ENCODE measurements at regions not wholly inside any gene's neighbourhood (a gene's known extent, or its start where the extent isn't known, plus 50 kb on each side); places are given as distances from the start of the nearest gene placed in this dataset.

- H3K27ac Mint-ChIP-seq, result no peak overlapping the region
- ATAC-seq (ENCODE audit: poor library complexity) (no peak), DNase-seq (no peak)
- H3K27me3 Mint-ChIP-seq, result peaks cover 2% of the 10 kb centered on the region
- Histone ChIP-seq H3K27ac (ENCODE audit: low read depth in 1 of 2, low read length in 2 of 2) (no peak overlapping the region), H3K4me3 (ENCODE audit: low read length) (no peak overlapping the region), H3K36me3 (ENCODE audit: insufficient read depth, low read length) (no peaks in the 10 kb centered on the region), H3K27me3 (ENCODE audit: control insufficient read depth in 1 of 2, insufficient read depth in 2 of 2, low read length in 2 of 2) (no peaks in the 10 kb centered on the region), H3K9me3 (ENCODE audit: control insufficient read depth in 1 of 2, insufficient read depth in 1 of 2, low read length in 2 of 2) (no peaks in the 10 kb centered on the region), H3K4me1 (ENCODE audit: insufficient read depth, low read length) (no peaks in the 10 kb centered on the region)
- ChIA-PET CTCF (no interaction called here), POLR2A (no interaction called here)
- H3K9me3 Mint-ChIP-seq, result no peaks in the 10 kb centered on the region
- peaks cover 12% of the 10 kb centered on the region for H3K4me1 Mint-ChIP-seq (ENCODE audit: low read depth)
- TF ChIP-seq, protein P1, sequence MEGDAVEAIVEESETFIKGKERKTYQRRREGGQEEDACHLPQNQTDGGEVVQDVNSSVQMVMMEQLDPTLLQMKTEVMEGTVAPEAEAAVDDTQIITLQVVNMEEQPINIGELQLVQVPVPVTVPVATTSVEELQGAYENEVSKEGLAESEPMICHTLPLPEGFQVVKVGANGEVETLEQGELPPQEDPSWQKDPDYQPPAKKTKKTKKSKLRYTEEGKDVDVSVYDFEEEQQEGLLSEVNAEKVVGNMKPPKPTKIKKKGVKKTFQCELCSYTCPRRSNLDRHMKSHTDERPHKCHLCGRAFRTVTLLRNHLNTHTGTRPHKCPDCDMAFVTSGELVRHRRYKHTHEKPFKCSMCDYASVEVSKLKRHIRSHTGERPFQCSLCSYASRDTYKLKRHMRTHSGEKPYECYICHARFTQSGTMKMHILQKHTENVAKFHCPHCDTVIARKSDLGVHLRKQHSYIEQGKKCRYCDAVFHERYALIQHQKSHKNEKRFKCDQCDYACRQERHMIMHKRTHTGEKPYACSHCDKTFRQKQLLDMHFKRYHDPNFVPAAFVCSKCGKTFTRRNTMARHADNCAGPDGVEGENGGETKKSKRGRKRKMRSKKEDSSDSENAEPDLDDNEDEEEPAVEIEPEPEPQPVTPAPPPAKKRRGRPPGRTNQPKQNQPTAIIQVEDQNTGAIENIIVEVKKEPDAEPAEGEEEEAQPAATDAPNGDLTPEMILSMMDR (IDR thresholded peaks at IDR 0.05), result no peak
- no peaks in the 10 kb centered on the region for H3K36me3 Mint-ChIP-seq (ENCODE audit: low read depth)
- intact Hi-C loops (cut with DNase I, micrococcal nuclease), result no loop called here
- no peak overlapping the region for H3K4me3 Mint-ChIP-seq
Measured at GRCh38 chr3:99544786-99545281, 93.6 kb upstream of the COL8A1 start.

DNA sequence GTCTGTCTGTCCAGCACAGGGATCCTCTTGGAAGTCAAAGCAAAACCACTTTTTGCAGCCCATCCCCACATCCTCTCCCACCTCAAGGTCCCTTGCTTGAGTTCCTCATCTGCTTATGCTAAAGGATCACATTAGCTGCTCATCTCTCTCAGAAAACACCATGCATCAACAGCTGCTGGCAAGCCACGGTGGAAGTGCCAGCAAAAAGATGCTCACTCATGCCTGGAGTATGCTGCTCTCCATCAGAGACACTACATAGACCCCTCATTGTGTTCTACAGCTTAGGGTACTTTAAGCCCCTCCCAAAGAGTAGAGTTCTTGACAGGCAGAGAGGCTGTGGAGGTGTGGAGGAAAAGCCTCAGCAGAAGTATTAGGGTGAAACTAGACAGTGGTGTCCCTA lies 94.6 kb upstream of the COL8A1 start:
- Histone ChIP-seq H3K4me3 (ENCODE audit: low read length) (no peak overlapping the region), H3K4me1 (ENCODE audit: insufficient read depth, low read length) (no peaks in the 10 kb centered on the region), H3K27me3 (ENCODE audit: control insufficient read depth in 1 of 2, insufficient read depth in 2 of 2, low read length in 2 of 2) (no peaks in the 10 kb centered on the region), H3K27ac (ENCODE audit: low read depth in 1 of 2, low read length in 2 of 2) (no peak overlapping the region), H3K9me3 (ENCODE audit: control insufficient read depth in 1 of 2, insufficient read depth in 1 of 2, low read length in 2 of 2) (no peaks in the 10 kb centered on the region), H3K36me3 (ENCODE audit: insufficient read depth, low read length) (no peaks in the 10 kb centered on the region)
- Mint-ChIP-seq H3K27me3 (no peaks in the 10 kb centered on the region), H3K4me3 (no peak overlapping the region), H3K36me3 (ENCODE audit: low read depth) (no peaks in the 10 kb centered on the region), H3K27ac (no peak overlapping the region), H3K4me1 (ENCODE audit: low read depth) (peaks cover 12% of the 10 kb centered on the region), H3K9me3 (no peaks in the 10 kb centered on the region)
- ChIA-PET CTCF (no interaction called here), POLR2A (no interaction called here)
- TF ChIP-seq, protein P1 (IDR thresholded peaks at IDR 0.05), result no peak
- ATAC-seq (ENCODE audit: poor library complexity), result no peak
- intact Hi-C loops (cut with DNase I, micrococcal nuclease), result no loop called here
- no peak for DNase-seq

DNA sequence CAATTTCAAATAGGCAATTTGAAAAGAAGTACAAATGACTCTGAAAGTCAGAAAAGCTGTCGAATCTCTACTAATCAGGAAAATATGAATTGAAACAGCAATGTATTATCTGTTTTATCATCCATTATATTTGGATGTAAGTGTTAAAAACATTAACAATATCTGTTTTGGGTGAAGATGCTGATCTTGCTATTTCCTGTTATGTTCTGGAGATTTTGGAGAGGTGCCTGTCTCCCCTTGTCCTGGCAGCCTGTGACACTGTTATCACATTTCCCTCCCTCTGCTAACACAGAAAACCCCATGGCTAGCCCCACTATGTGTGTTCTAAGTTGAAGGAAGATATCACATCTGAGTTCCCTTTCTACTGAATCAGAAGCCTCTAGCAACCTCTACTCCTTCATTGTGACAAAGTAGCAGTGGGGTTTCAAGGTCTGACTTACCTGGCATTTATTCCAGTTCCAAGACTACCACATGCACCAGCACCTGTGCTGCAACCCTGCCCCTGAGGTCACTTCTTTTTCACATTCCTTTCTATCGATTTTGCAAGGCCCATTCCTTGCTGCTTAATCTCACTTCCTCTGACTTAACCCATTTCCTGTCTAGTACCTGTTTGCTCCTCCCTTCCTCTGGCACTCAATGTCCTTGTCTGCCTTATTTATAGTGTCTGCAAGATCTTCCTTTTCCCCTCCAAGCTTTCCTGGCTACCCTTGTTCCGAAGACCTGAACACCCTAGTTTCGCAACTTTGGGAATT lies 95.5 kb upstream of the COL8A1 start:
- intact Hi-C loops (cut with DNase I, micrococcal nuclease), result no loop called here
- TF ChIP-seq, protein P1 (IDR thresholded peaks at IDR 0.05), result no peak
- H3K27ac ChIP-seq (ENCODE audit: low read depth in 1 of 2, low read length in 2 of 2), result no peak overlapping the region
- ATAC-seq (ENCODE audit: poor library complexity) (no peak), DNase-seq (no peak)
- ChIA-PET CTCF (no interaction called here), POLR2A (no interaction called here)
- H3K27me3 ChIP-seq (ENCODE audit: control insufficient read depth in 1 of 2, insufficient read depth in 2 of 2, low read length in 2 of 2), result no peaks in the 10 kb centered on the region
- H3K27me3 Mint-ChIP-seq, result no peaks in the 10 kb centered on the region
- no peak overlapping the region for H3K27ac Mint-ChIP-seq
- H3K36me3 ChIP-seq (ENCODE audit: insufficient read depth, low read length), result no peaks in the 10 kb centered on the region
- H3K4me3 Mint-ChIP-seq, result no peak overlapping the region
- H3K4me1 Mint-ChIP-seq (ENCODE audit: low read depth), result peaks cover 12% of the 10 kb centered on the region
- H3K9me3 Mint-ChIP-seq, result no peaks in the 10 kb centered on the region
- H3K4me1 ChIP-seq (ENCODE audit: insufficient read depth, low read length), result no peaks in the 10 kb centered on the region
- no peak overlapping the region for H3K4me3 ChIP-seq (ENCODE audit: low read length)
- H3K9me3 ChIP-seq (ENCODE audit: control insufficient read depth in 1 of 2, insufficient read depth in 1 of 2, low read length in 2 of 2), result no peaks in the 10 kb centered on the region
- no peaks in the 10 kb centered on the region for H3K36me3 Mint-ChIP-seq (ENCODE audit: low read depth)

All from CD4-positive, alpha-beta T cell (primary cell).